ENCODE measurements at regions not wholly inside any gene's neighbourhood (a gene's known extent, or its start where the extent isn't known, plus 50 kb on each side); places are given as distances from the start of the nearest gene placed in this dataset.

DNA sequence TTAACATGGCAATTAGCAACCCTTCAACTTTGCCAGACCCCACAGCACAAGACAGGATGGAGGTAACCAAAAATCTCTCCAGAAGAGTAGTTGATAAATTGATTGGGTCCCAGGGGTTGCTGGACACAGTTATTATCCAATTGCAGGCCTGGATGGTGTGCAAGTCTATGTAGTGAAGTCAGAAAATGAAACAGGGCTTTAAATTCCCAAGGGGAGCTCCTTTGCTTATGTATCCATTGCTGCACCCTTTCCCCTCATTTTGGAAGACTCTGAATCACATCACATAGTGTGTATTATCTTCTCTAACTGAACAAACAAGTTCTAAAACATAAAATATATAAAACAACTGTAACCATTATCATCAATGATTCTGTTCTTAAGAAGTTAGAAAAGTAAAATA lies 550.2 kb downstream of the LMO4 start:
- Mint-ChIP-seq H3K27ac (no peak overlapping the region), H3K27me3 (ENCODE audit: low read depth) (no peaks in the 10 kb centered on the region), H3K4me1 (no peaks in the 10 kb centered on the region), H3K9me3 (no peaks in the 10 kb centered on the region), H3K4me3 (no peak overlapping the region), H3K36me3 (ENCODE audit: low read depth) (no peaks in the 10 kb centered on the region)
- TF ChIP-seq, protein P1, sequence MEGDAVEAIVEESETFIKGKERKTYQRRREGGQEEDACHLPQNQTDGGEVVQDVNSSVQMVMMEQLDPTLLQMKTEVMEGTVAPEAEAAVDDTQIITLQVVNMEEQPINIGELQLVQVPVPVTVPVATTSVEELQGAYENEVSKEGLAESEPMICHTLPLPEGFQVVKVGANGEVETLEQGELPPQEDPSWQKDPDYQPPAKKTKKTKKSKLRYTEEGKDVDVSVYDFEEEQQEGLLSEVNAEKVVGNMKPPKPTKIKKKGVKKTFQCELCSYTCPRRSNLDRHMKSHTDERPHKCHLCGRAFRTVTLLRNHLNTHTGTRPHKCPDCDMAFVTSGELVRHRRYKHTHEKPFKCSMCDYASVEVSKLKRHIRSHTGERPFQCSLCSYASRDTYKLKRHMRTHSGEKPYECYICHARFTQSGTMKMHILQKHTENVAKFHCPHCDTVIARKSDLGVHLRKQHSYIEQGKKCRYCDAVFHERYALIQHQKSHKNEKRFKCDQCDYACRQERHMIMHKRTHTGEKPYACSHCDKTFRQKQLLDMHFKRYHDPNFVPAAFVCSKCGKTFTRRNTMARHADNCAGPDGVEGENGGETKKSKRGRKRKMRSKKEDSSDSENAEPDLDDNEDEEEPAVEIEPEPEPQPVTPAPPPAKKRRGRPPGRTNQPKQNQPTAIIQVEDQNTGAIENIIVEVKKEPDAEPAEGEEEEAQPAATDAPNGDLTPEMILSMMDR (IDR thresholded peaks at IDR 0.05; ENCODE audit: unreplicated experiment in 3 of 3) = no peak

DNA sequence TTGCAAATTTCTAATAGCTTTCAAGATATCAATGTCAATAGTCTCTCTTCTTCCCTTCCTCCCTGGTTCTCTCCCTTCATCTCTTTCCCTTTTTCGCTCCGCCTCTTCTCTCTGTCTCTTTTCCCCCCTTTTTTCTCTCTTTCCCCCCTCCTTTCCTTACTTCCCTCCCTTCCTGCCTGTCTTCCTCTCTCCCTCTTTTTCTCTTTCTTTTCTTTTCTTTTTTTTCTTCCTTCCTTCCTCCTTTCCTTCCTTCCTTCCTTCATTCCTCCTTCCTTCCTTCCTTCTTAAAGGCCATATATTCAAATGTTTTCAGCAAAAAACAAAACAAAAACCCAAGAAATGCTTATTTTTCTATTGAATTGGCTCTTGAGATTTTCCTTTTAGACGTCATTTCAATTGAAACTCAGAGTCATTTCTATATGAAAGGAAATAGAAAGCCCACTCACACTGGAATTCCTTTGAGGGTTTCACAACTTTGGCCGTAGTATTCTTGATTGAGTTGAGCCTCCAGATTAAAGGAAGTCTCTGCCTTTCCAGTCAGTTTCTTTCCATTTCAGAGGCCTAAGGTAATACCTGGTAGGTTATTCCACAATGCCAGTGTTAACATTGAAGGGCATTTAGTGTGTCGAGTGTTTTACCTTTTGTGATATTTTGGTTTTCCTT lies 551.5 kb downstream of the LMO4 start:
- Mint-ChIP-seq H3K4me3 (no peak overlapping the region), H3K36me3 (ENCODE audit: low read depth) (no peaks in the 10 kb centered on the region), H3K27me3 (ENCODE audit: low read depth) (no peaks in the 10 kb centered on the region), H3K9me3 (no peaks in the 10 kb centered on the region), H3K4me1 (no peaks in the 10 kb centered on the region), H3K27ac (no peak overlapping the region)
- TF ChIP-seq, protein P1 (IDR thresholded peaks at IDR 0.05; ENCODE audit: unreplicated experiment in 3 of 3) = no peak

DNA sequence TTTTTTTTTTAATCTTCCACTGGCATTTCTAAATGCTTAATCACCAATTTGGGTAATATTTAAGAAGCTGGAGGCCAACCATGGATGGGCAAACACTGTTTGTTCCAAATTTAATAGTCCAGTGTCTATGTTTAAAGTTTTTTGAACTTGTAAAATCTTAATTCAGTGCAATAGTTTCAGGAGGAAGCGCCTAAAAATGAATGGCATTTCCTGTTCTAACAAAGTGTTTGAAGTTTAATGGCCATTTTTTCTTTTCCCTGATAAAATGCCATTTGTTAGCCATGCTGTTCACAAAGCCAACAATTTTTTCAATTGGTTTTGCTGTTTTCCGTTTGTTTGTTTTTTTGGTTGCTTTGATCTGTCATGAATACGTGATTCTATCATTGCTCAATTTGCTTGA lies 552.1 kb downstream of the LMO4 start:
- H3K9me3 Mint-ChIP-seq = no peaks in the 10 kb centered on the region
- no peaks in the 10 kb centered on the region for H3K36me3 Mint-ChIP-seq (ENCODE audit: low read depth)
- TF ChIP-seq, protein P1 (IDR thresholded peaks at IDR 0.05; ENCODE audit: unreplicated experiment in 3 of 3) = no peak
- H3K27me3 Mint-ChIP-seq (ENCODE audit: low read depth) = no peaks in the 10 kb centered on the region
- no peak overlapping the region for H3K4me3 Mint-ChIP-seq
- H3K4me1 Mint-ChIP-seq = no peaks in the 10 kb centered on the region
- no peak overlapping the region for H3K27ac Mint-ChIP-seq

DNA sequence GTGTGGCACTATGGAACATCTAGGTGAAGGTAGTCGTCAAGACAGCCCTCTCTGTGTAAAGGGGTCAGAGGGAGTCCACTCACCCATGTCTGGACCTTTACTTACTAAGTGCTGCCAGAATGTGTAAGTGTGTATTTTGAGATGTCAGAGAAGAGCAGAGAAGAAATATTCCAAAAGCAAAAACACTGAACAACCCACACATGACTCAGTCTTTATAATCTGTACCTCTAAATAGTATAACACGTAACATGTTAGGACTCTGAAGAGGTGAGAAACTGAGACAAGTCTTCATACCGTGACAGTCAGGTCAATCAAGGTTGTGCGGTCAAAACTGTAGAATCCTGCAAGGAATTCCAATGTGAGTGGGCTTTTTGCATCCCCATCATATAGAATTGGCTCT lies 555.2 kb downstream of the LMO4 start:
- TF ChIP-seq, protein P1 (IDR thresholded peaks at IDR 0.05; ENCODE audit: unreplicated experiment in 3 of 3) = no peak
- Mint-ChIP-seq H3K27ac (no peak overlapping the region), H3K4me1 (peaks cover 14% of the 10 kb centered on the region), H3K4me3 (no peak overlapping the region), H3K36me3 (ENCODE audit: low read depth) (no peaks in the 10 kb centered on the region), H3K27me3 (ENCODE audit: low read depth) (no peaks in the 10 kb centered on the region), H3K9me3 (no peaks in the 10 kb centered on the region)

DNA sequence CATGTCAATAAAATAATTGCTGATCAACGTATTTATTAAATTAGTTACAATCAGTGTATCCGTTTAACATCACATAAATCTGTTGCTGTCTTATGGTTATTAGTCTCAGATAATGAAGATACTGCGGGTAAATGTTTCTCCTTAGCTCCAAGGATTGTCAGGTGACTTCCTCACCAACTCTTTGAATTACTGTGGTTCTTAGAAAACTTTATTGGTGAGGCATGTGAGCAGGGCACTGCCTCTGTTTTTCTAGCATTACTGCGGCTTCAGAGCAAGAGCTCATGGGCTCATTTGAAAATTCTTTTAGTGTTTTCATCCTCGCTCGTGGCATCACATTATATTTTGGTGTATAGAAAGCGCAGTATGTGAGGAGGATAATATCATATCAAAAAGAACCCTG lies 555.9 kb downstream of the LMO4 start:
- H3K4me3 Mint-ChIP-seq = no peak overlapping the region

More for the DNA sequence above, 555.9 kb downstream of the LMO4 start:
- Mint-ChIP-seq H3K9me3 (no peaks in the 10 kb centered on the region), H3K4me1 (peaks cover 14% of the 10 kb centered on the region), H3K27me3 (ENCODE audit: low read depth) (no peaks in the 10 kb centered on the region), H3K36me3 (ENCODE audit: low read depth) (no peaks in the 10 kb centered on the region), H3K27ac (no peak overlapping the region)
- TF ChIP-seq, protein P1 (IDR thresholded peaks at IDR 0.05; ENCODE audit: unreplicated experiment in 3 of 3) = no peak

Data from nephron (organoid).